ENCODE measurements at regions not wholly inside any gene's neighbourhood (a gene's known extent, or its start where the extent isn't known, plus 50 kb on each side); places are given as distances from the start of the nearest gene placed in this dataset.
"Not testable (repeated sequence)": the region's sequence is repeated elsewhere in the genome, so short reads cannot be mapped to it uniquely, and the experiment has no call there.

- H4K8ac ChIP-seq (ENCODE audit: low read depth in 2 of 2, low read length in 2 of 2), result no peak overlapping the region
- H2AK9ac ChIP-seq (replicated peaks; ENCODE audit: low read depth, low read length, poor library complexity), result no peak overlapping the region
- H3K27me3 ChIP-seq (ENCODE audit: control insufficient read depth, insufficient read depth, low read length), result no peaks in the 10 kb centered on the region
- H3K36me3 ChIP-seq (ENCODE audit: control insufficient read depth, insufficient read depth, low read length), result no peaks in the 10 kb centered on the region
- no peak overlapping the region for H3K4me3 ChIP-seq (ENCODE audit: insufficient read depth, low read depth, low read length)
- no peak overlapping the region for H2BK120ac ChIP-seq (ENCODE audit: low read depth, low read length)
- H2AK5ac ChIP-seq (ENCODE audit: low read depth, low read length), result no peak overlapping the region
- in situ Hi-C loops (cut with MboI; ENCODE audit: low sequenced_read_pairs) (no loop called here), intact Hi-C loops (cut with micrococcal nuclease) (no loop called here), dilution Hi-C loops (cut with HindIII; ENCODE audit: low sequenced_read_pairs, unreplicated experiment) (no loop called here)
- H2BK5ac ChIP-seq (ENCODE audit: low read depth, low read length, poor library complexity, severe bottlenecking), result no peak overlapping the region
- H4K91ac ChIP-seq (ENCODE audit: insufficient read depth, low read depth, low read length), result no peak overlapping the region
- no peak overlapping the region for H3K27ac ChIP-seq (ENCODE audit: insufficient read depth, low read length)
- no peak overlapping the region for H2BK15ac ChIP-seq (ENCODE audit: low read depth, low read length)
- H3K23ac ChIP-seq (ENCODE audit: low read depth, low read length), result no peak overlapping the region
- POLR2A ChIA-PET (ENCODE audit: unreplicated experiment), result no interaction called here
- CTCF ChIA-PET, result no interaction called here
- no peaks in the 10 kb centered on the region for H4K20me1 ChIP-seq (ENCODE audit: insufficient read depth, low read length)
- H3K9me3 ChIP-seq (ENCODE audit: control insufficient read depth, insufficient read depth, low read length), result peaks cover 5% of the 10 kb centered on the region; the same call in 1 of the 2 replicates
- WGBS, 2 experiments (ENCODE audit: extremely low coverage in 2 of 2, insufficient read length in 1 of 2), result 100% methylated on average over 1 of the region's 3 CpGs; no CpG with 5 or more reads in 1 of the 2 experiments
- H3K4ac ChIP-seq (ENCODE audit: low read depth, low read length), result no peak overlapping the region
- H2AFZ ChIP-seq (replicated peaks; ENCODE audit: low read length, poor library complexity), result no peak overlapping the region
- no peak overlapping the region for H4K5ac ChIP-seq (ENCODE audit: low read depth, low read length)
- peaks cover 4% of the 10 kb centered on the region; the same call in 1 of the 2 replicates for H3K9me1 ChIP-seq (ENCODE audit: insufficient read depth, low read length)
- H3K4me2 ChIP-seq (ENCODE audit: low read depth, low read length), result no peak overlapping the region
- no peak for TF ChIP-seq MAFK (IDR thresholded peaks at IDR 0.05; ENCODE audit: low read depth, low read length)
- no peak for TF ChIP-seq MAZ (IDR thresholded peaks at IDR 0.05; ENCODE audit: borderline replicate concordance, low read depth, low read length)
- no peak for TF ChIP-seq BHLHE40 (IDR thresholded peaks at IDR 0.05; ENCODE audit: low read depth, low read length)
- TF ChIP-seq POLR2A (IDR thresholded peaks at IDR 0.05; ENCODE audit: low read depth, low read length), result no peak
- TF ChIP-seq CHD1 (IDR thresholded peaks at IDR 0.05; ENCODE audit: low read depth, low read length), result no peak
- no peak for TF ChIP-seq MXI1 (IDR thresholded peaks at IDR 0.05; ENCODE audit: borderline replicate concordance, low read depth, low read length)
- TF ChIP-seq ELK1 (IDR thresholded peaks at IDR 0.05; ENCODE audit: borderline replicate concordance, low read depth, low read length), result no peak
- TF ChIP-seq CEBPB (IDR thresholded peaks at IDR 0.05; ENCODE audit: low read depth, low read length), result no peak
- no peak for TF ChIP-seq SMC3 (IDR thresholded peaks at IDR 0.05; ENCODE audit: low read depth, low read length)
- ATAC-seq (ENCODE audit: low read depth) (no peak), DNase-seq (no peak)
- BruUV-seq (replicated peaks), result no TSS peak
- no peak overlapping the region for H3K14ac ChIP-seq (replicated peaks; ENCODE audit: low read depth, low read length)
- H3K18ac ChIP-seq (ENCODE audit: low read depth, low read length), result no peak overlapping the region
- H3K79me1 ChIP-seq (ENCODE audit: low read depth in 1 of 2, low read length in 2 of 2), result no peaks in the 10 kb centered on the region
- H3K9ac ChIP-seq (ENCODE audit: low read depth, low read length), result no peak overlapping the region
- no peaks in the 10 kb centered on the region for H3K4me1 ChIP-seq (ENCODE audit: control insufficient read depth, insufficient read depth, low read length)
- no peak overlapping the region for H3K56ac ChIP-seq (ENCODE audit: extremely low read depth, insufficient read depth, low read length)
- no peak overlapping the region for H2BK20ac ChIP-seq (ENCODE audit: low read depth, low read length)
Measured at GRCh38 chr4:83195269-83195668, 80.7 kb upstream of the PLAC8 start.

- H3K23ac ChIP-seq (ENCODE audit: low read depth, low read length); DNase-seq; H3K9me1 ChIP-seq (ENCODE audit: insufficient read depth, low read length); H3K4me1 ChIP-seq (ENCODE audit: control insufficient read depth, insufficient read depth, low read length); ATAC-seq (ENCODE audit: low read depth); intact Hi-C loops (cut with micrococcal nuclease); in situ Hi-C loops (cut with MboI; ENCODE audit: low sequenced_read_pairs); dilution Hi-C loops (cut with HindIII; ENCODE audit: low sequenced_read_pairs, unreplicated experiment); H4K8ac ChIP-seq (ENCODE audit: low read depth in 2 of 2, low read length in 2 of 2); H2AFZ ChIP-seq (replicated peaks; ENCODE audit: low read length, poor library complexity); H3K14ac ChIP-seq (replicated peaks; ENCODE audit: low read depth, low read length); H3K27me3 ChIP-seq (ENCODE audit: control insufficient read depth, insufficient read depth, low read length); H4K5ac ChIP-seq (ENCODE audit: low read depth, low read length); H4K20me1 ChIP-seq (ENCODE audit: insufficient read depth, low read length); H4K91ac ChIP-seq (ENCODE audit: insufficient read depth, low read depth, low read length); H2AK5ac ChIP-seq (ENCODE audit: low read depth, low read length); H3K56ac ChIP-seq (ENCODE audit: extremely low read depth, insufficient read depth, low read length); H3K4me2 ChIP-seq (ENCODE audit: low read depth, low read length); H3K79me1 ChIP-seq (ENCODE audit: low read depth in 1 of 2, low read length in 2 of 2); H2BK120ac ChIP-seq (ENCODE audit: low read depth, low read length); H3K27ac ChIP-seq (ENCODE audit: insufficient read depth, low read length); H3K4me3 ChIP-seq (ENCODE audit: insufficient read depth, low read depth, low read length); H2BK5ac ChIP-seq (ENCODE audit: low read depth, low read length, poor library complexity, severe bottlenecking); BruUV-seq (replicated peaks); POLR2A ChIA-PET (ENCODE audit: unreplicated experiment); H3K9me3 ChIP-seq (ENCODE audit: control insufficient read depth, insufficient read depth, low read length); H3K9ac ChIP-seq (ENCODE audit: low read depth, low read length); CTCF ChIA-PET; H2BK15ac ChIP-seq (ENCODE audit: low read depth, low read length); H3K36me3 ChIP-seq (ENCODE audit: control insufficient read depth, insufficient read depth, low read length); H3K4ac ChIP-seq (ENCODE audit: low read depth, low read length); H3K18ac ChIP-seq (ENCODE audit: low read depth, low read length); H2AK9ac ChIP-seq (replicated peaks; ENCODE audit: low read depth, low read length, poor library complexity); H2BK20ac ChIP-seq (ENCODE audit: low read depth, low read length): not testable (repeated sequence)
- WGBS, 2 experiments (ENCODE audit: extremely low coverage in 2 of 2, insufficient read length in 1 of 2), result no CpG with 5 or more reads among the region's 7 CpGs
Measured at GRCh38 chr4:83194588-83194987, 80.1 kb upstream of the PLAC8 start.

Data from IMR-90 (cell line).